A549 (cell line): ENCODE measurements at regions not wholly inside any gene's neighbourhood (a gene's known extent, or its start where the extent isn't known, plus 50 kb on each side); places are given as distances from the start of the nearest gene placed in this dataset.

ENCODE experiments used
- ATAC-seq, 2 experiments: fragments of 200-7000 bp in 1 of 2; fragments of >200 bp in 1 of 2; cut with Nextera tagmentation in 1 of 2; cut with Tn5 transposase in 1 of 2; 3 replicates each; pipeline versions ENCODE4 v1.8.0 to v1.9.1; 2018 to 2020; ENCODE audit warnings: mild to moderate bottlenecking in 1 of 2, moderate library complexity in 1 of 2
- CTCF ChIA-PET: fragments of 300-600 bp; sonication (Branson Sonifier 250); formaldehyde crosslinking; extraction: SDS; loops from one replicate; lab custom pipeline; 2021; ENCODE audit warnings: antibody characterized with exemption, inconsistent platforms; lab: Yijun Ruan, JAX
- POLR2A ChIA-PET: fragments of 350-600 bp; formaldehyde crosslinking; extraction: SDS; loops from one replicate; lab custom pipeline; 2021; ENCODE audit warnings: antibody characterized with exemption, inconsistent platforms; lab: Yijun Ruan, JAX
- DNase-seq, 2 experiments: peaks; one replicate each; pipeline versions ENCODE4 v3.0.0 to v3.0.0-alpha.2; 2011 to 2016; ENCODE audit warnings: low read depth in 1 of 2, low spot score in 1 of 2
- FAIRE-seq: peaks from 2 replicates; lab custom pipeline; 2011; peaks lifted over from hg19 to GRCh38; lab: Jason Lieb, UNC
- H3K27ac ChIP-seq, 2 experiments: fragments of >200 bp; sonication (Bioruptor Twin); formaldehyde crosslinking; 3 replicates each; pipeline ENCODE4 v1.5.1; 2016 to 2017
- H3K4me1 ChIP-seq: fragments of >200 bp; sonication (Bioruptor Twin); formaldehyde crosslinking; 3 replicates; pipeline ENCODE4 v1.6.1; 2016
- H3K4me2 ChIP-seq: fragments of >200 bp; sonication (Bioruptor Twin); formaldehyde crosslinking; 3 replicates; pipeline ENCODE4 v1.6.1; 2016
- H3K4me3 ChIP-seq: fragments of >200 bp; sonication (Bioruptor Twin); formaldehyde crosslinking; 3 replicates; pipeline ENCODE4 v1.5.1; 2016
- H3K9me3 ChIP-seq: fragments of >200 bp; sonication (Bioruptor Twin); formaldehyde crosslinking; 3 replicates; pipeline ENCODE4 v1.6.1; 2016
- BCL3 ChIP-seq: fragments of >200 bp; sonication (Bioruptor Twin); formaldehyde crosslinking; IDR thresholded peaks from 3 replicates; pipeline ENCODE4 v1.6.1; 2016
- CBX8 ChIP-seq: fragments of 200-600 bp; sonication (generic); IDR thresholded peaks from 2 replicates; pipeline ENCODE4 v1.6.1; 2016
- CHD4 ChIP-seq: fragments of 200-600 bp; sonication (generic); IDR thresholded peaks from 2 replicates; pipeline ENCODE4 v1.6.1; 2016; ENCODE audit warnings: antibody characterized with exemption, mild to moderate bottlenecking, borderline replicate concordance
- EHMT2 ChIP-seq: fragments of 200-600 bp; sonication (generic); IDR thresholded peaks from 2 replicates; pipeline ENCODE4 v1.6.1; 2016; ENCODE audit warnings: antibody characterized with exemption, low read depth, mild to moderate bottlenecking, moderate library complexity
- EP300 ChIP-seq, 2 experiments: fragments of >200 bp; sonication (Bioruptor Twin); formaldehyde crosslinking; IDR thresholded peaks; 2 replicates in 1 of 2; 3 replicates in 1 of 2; pipeline ENCODE4 v1.6.1; 2016 to 2017
- ESRRA ChIP-seq: fragments of 150-350 bp; IDR thresholded peaks from 2 replicates; pipeline ENCODE4 v1.6.1; 2014; ENCODE audit warnings: mild to moderate bottlenecking, low read length, borderline replicate concordance
- FOSL2 ChIP-seq, 2 experiments: fragments of 450-650 bp in 1 of 2; fragments of >200 bp in 1 of 2; sonication (Bioruptor Twin) in 1 of 2; formaldehyde crosslinking; IDR thresholded peaks; 2 replicates each; pipeline versions ENCODE4 v1.5.0 to v1.6.1; 2016 to 2020; ENCODE audit warnings: mild to moderate bottlenecking in 1 of 2, moderate library complexity in 1 of 2
- GATA3 ChIP-seq: IDR thresholded peaks from 2 replicates; pipeline ENCODE4 v1.6.1; 2012; ENCODE audit warnings: borderline replicate concordance
- HDAC2 ChIP-seq: fragments of 200-600 bp; sonication (generic); IDR thresholded peaks from 2 replicates; pipeline ENCODE4 v1.6.1; 2016
- HEYL ChIP-seq: fragments of 250-450 bp; sonication (Bioruptor Pico); IDR thresholded peaks from 2 replicates; pipeline ENCODE4 v1.8.0; 2021; ENCODE audit warnings: mild to moderate bottlenecking, moderate library complexity
- HOXB13 ChIP-seq: fragments of 250-450 bp; sonication (Bioruptor Pico); IDR thresholded peaks from 2 replicates; pipeline ENCODE4 v1.5.0; 2020; ENCODE audit warnings: low read depth, mild to moderate bottlenecking, moderate library complexity
- JUN ChIP-seq, 2 experiments: fragments of >200 bp; sonication (Bioruptor Twin); formaldehyde crosslinking; IDR thresholded peaks; 2 replicates in 1 of 2; 3 replicates in 1 of 2; pipeline ENCODE4 v1.6.1; 2016 to 2017
- JUNB ChIP-seq: fragments of >200 bp; sonication (Bioruptor Twin); formaldehyde crosslinking; IDR thresholded peaks from 2 replicates; pipeline ENCODE4 v1.6.1; 2016
- KDM1A ChIP-seq: fragments of 200-600 bp; sonication (generic); IDR thresholded peaks from 2 replicates; pipeline ENCODE4 v1.6.1; 2016; ENCODE audit warnings: low read depth, mild to moderate bottlenecking
- MAZ ChIP-seq: fragments of 150-350 bp; IDR thresholded peaks from 2 replicates; pipeline ENCODE4 v1.6.1; 2014; ENCODE audit warnings: antibody characterized with exemption, low read depth, low read length, borderline replicate concordance
- NFE2L2 ChIP-seq: fragments of 150-350 bp; conservative IDR thresholded peaks from 2 replicates; pipeline ENCODE4 v1.6.1; 2014; ENCODE audit warnings: low read length
- NR3C1 ChIP-seq: fragments of >200 bp; sonication (Bioruptor Twin); formaldehyde crosslinking; IDR thresholded peaks from 3 replicates; pipeline ENCODE4 v1.6.1; 2017
- POLR2A ChIP-seq: IDR thresholded peaks from 2 replicates; pipeline ENCODE4 v1.6.1; 2012; ENCODE audit warnings: mild to moderate bottlenecking, low read length
- RAD21 ChIP-seq, 2 experiments: fragments of >200 bp in 1 of 2; sonication (Bioruptor Twin) in 1 of 2; formaldehyde crosslinking in 1 of 2; IDR thresholded peaks in 1 of 2; conservative IDR thresholded peaks in 1 of 2; 2 replicates in 1 of 2; 3 replicates in 1 of 2; pipeline ENCODE4 v1.6.1; 2012 to 2018; ENCODE audit warnings: inconsistent platforms in 1 of 2
- RARB ChIP-seq: fragments of 250-450 bp; sonication (Bioruptor Pico); IDR thresholded peaks from 2 replicates; pipeline ENCODE4 v1.8.0; 2021; ENCODE audit warnings: mild to moderate bottlenecking, moderate library complexity
- SREBF2 ChIP-seq: fragments of 450-650 bp; IDR thresholded peaks from 2 replicates; pipeline ENCODE4 v1.6.1; 2014; ENCODE audit warnings: mild to moderate bottlenecking, moderate library complexity
- TP53 ChIP-seq: fragments of 250-450 bp; sonication (Bioruptor Pico); IDR thresholded peaks from 2 replicates; pipeline ENCODE4 v1.5.0; 2021; ENCODE audit warnings: mild to moderate bottlenecking, moderate library complexity
- ZC3H11A ChIP-seq: fragments of 450-650 bp; IDR thresholded peaks from 2 replicates; pipeline ENCODE4 v1.6.1; 2014; ENCODE audit warnings: antibody characterized with exemption, mild to moderate bottlenecking
- ZFP36 ChIP-seq: fragments of 450-650 bp; IDR thresholded peaks from 2 replicates; pipeline ENCODE4 v1.6.1; 2014; ENCODE audit warnings: borderline replicate concordance; ENCODE audit not compliant: partially characterized antibody
- ZSCAN20 ChIP-seq: fragments of 250-450 bp; sonication (Bioruptor Pico); IDR thresholded peaks from 2 replicates; pipeline ENCODE4 v1.8.0; 2022; ENCODE audit warnings: mild to moderate bottlenecking, moderate library complexity
- WGBS: methylation state at CpG from one replicate; pipeline ENCODE4 v1.1.6; 2017; ENCODE audit errors: missing lambda C conversion rate; 5-methylcytosine and 5-hydroxymethylcytosine counted together
- TF ChIP-seq, protein P1 (sequence below): IDR thresholded peaks from 2 replicates; pipeline ENCODE4 v1.6.1; 2012
- TF ChIP-seq, protein P2 (sequence below): fragments of 250-450 bp; sonication (Bioruptor Pico); IDR thresholded peaks from 2 replicates; pipeline ENCODE4 v1.5.0; 2020; ENCODE audit warnings: low read depth, mild to moderate bottlenecking, moderate library complexity

DNA sequence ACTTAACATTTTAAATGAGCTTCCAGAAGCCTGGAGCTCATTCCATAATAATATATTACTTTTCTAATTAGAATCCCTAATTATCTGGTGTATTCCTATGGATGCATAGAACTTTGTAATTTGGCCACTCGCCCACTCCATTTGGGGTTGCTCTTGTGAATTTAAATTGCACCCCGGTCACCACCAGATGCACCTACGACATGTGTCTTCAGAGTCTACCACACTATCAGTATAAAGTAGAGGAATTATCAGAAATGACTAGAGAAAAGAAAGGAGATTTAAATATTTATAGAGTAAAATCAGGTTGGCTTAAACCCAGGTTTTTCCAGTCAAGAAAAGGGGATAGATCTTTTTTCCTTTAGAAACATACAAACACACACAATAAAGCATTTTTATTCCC, 145.8 kb upstream of the DCN start (continued):
- TF ChIP-seq BCL3, result no peak
- TF ChIP-seq, protein P1, sequence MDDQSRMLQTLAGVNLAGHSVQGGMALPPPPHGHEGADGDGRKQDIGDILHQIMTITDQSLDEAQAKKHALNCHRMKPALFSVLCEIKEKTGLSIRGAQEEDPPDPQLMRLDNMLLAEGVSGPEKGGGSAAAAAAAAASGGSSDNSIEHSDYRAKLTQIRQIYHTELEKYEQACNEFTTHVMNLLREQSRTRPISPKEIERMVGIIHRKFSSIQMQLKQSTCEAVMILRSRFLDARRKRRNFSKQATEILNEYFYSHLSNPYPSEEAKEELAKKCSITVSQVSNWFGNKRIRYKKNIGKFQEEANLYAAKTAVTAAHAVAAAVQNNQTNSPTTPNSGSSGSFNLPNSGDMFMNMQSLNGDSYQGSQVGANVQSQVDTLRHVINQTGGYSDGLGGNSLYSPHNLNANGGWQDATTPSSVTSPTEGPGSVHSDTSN, result no peak
- TF ChIP-seq EP300 (IDR thresholded peaks at IDR 0.05), result no peak
- TF ChIP-seq NFE2L2, result no peak
- TF ChIP-seq POLR2A, result no peak
- no peak for TF ChIP-seq CBX8
- TF ChIP-seq GATA3, result no peak
- no peak for TF ChIP-seq CHD4

- H3K9me3 ChIP-seq, result no peaks in the 10 kb centered on the region
- POLR2A ChIA-PET, result no interaction called here
- no peak for DNase-seq
- 45% methylated on average over 3 of the region's 3 CpGs for WGBS
- CTCF ChIA-PET, result interaction anchor here (0.8 to 5.0 kb wide), 4 partner anchors 34 to 382 kb away, joined by 3 to 20 read pairs (median 6); no protein-coding TSS in a partner anchor
- H3K27ac ChIP-seq, result no peak overlapping the region
- no peak overlapping the region for H3K4me3 ChIP-seq
- no peak for FAIRE-seq
- ATAC-seq, result no peak
- H3K4me1 ChIP-seq, result no peaks in the 10 kb centered on the region
- TF ChIP-seq JUN (IDR thresholded peaks at IDR 0.05) (no peak), EHMT2 (no peak), EP300 (IDR thresholded peaks at IDR 0.05) (no peak), ESRRA (no peak), HOXB13 (no peak), NFE2L2 (no peak), CBX8 (no peak), KDM1A (no peak), HEYL (no peak)
- no peak overlapping the region for H3K4me2 ChIP-seq
These were observed 145.3 kb upstream of the DCN start for GRCh38 chr12:91327889-91328288.

GRCh38 chr12:91327131-91327530, 144.5 kb upstream of the DCN start:
- Histone ChIP-seq H3K4me3 (no peak overlapping the region), H3K4me2 (no peak overlapping the region), H3K27ac (no peak overlapping the region), H3K9me3 (no peaks in the 10 kb centered on the region), H3K4me1 (no peaks in the 10 kb centered on the region)
- ATAC-seq (no peak), FAIRE-seq (no peak), DNase-seq (no peak)
- CTCF ChIA-PET, result interaction anchor here (0.7 to 5.0 kb wide), 8 partner anchors 8 to 366 kb away, joined by 3 to 20 read pairs (median 4); no protein-coding TSS in a partner anchor
- WGBS, result 66% methylated on average over 4 of the region's 4 CpGs
- POLR2A ChIA-PET, result no interaction called here
- TF ChIP-seq FOSL2 (IDR thresholded peaks at IDR 0.05), result no peak
- no peak for TF ChIP-seq FOSL2 (CRISPR knock-in tag; IDR thresholded peaks at IDR 0.05)
- no peak for TF ChIP-seq SREBF2
- TF ChIP-seq ZFP36, result no peak
- no peak for TF ChIP-seq RARB
- TF ChIP-seq ZC3H11A, result no peak

DNA sequence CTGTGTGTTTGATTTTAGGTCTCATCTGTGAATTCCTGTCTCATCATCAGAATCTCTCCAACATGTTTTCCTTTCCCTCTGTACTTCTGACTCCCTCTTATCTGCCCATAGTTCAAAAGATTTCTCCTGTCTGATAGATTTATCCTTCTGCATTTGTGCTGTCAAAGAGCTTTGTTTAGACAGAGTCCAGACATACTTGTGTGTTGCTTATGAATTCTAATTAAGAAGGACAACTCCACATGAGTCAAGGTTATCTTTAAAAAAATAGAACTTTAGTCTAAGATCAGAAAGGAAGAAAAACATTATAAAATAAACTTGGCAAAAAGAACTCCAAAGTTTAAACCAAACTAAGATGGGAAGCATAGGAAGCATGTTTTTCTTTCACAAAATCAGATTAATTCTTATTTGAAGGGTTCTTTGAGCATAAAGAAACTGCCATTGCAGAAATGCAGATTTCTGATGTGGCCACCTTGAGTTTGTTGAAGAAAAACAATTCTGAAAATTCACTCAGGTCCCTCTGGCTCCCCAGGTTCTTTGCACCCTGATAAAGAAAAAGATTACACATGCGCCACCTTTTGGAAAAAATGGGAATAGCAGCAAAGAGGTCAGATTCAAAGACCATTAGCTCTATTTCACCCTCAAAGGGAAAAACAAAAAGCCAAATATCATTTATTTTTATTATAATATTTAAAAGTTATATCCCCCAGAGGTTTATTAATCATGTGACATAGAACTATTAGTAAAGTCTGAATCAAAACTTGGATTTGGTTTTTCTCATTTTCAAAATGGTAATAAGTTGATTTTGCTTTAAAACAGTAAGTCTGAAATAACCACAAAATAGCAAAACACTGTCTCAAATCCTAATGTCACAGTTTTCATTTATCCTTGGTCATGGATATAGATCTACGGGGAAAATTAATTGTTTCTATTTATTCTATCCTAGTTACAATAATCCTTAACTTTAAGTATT, 143.7 kb upstream of the DCN start:
- Histone ChIP-seq H3K4me2 (no peak overlapping the region), H3K27ac (no peak overlapping the region), H3K4me3 (no peak overlapping the region), H3K4me1 (no peaks in the 10 kb centered on the region), H3K9me3 (no peaks in the 10 kb centered on the region)
- WGBS, result 1% methylated on average over 2 of the region's 2 CpGs
- ChIA-PET POLR2A (no interaction called here), CTCF (interaction anchor here (0.7 to 5.0 kb wide), 7 partner anchors 9 to 365 kb away, joined by 3 to 20 read pairs (median 4); no protein-coding TSS in a partner anchor)
- FAIRE-seq (no peak), DNase-seq (peak; percentile 24 to 33), ATAC-seq (peak in 1 of 2 experiments; percentile 68; a peak in 2 of 6 replicates)
- TF ChIP-seq ZSCAN20 (CRISPR knock-in tag) (no peak), NR3C1 (no peak), RARB (no peak), RAD21 (conservative IDR thresholded peaks at IDR 0.05 in 1 of 2, IDR thresholded peaks at IDR 0.05 in 1 of 2) (peak; percentile 51 to 57), HEYL (no peak), JUNB (no peak), MAZ (no peak), BCL3 (no peak), TP53 (CRISPR knock-in tag) (no peak), HDAC2 (no peak)
- TF ChIP-seq, protein P2, sequence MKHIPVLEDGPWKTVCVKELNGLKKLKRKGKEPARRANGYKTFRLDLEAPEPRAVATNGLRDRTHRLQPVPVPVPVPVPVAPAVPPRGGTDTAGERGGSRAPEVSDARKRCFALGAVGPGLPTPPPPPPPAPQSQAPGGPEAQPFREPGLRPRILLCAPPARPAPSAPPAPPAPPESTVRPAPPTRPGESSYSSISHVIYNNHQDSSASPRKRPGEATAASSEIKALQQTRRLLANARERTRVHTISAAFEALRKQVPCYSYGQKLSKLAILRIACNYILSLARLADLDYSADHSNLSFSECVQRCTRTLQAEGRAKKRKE (CRISPR knock-in tag), result no peak
